SK-N-SH (cell line): ENCODE measurements at regions not wholly inside any gene's neighbourhood (a gene's known extent, or its start where the extent isn't known, plus 50 kb on each side); places are given as distances from the start of the nearest gene placed in this dataset.

Source experiments
- CTCF ChIA-PET: fragments of 300-600, 350-600 bp; formaldehyde crosslinking; extraction: SDS; loops from one replicate; lab custom pipeline; 2021; lab: Yijun Ruan, JAX
- POLR2A ChIA-PET: fragments of 350-600 bp; sonication (Branson Sonifier 250); formaldehyde crosslinking; extraction: SDS; loops from one replicate; lab custom pipeline; 2020; ENCODE audit warnings: antibody characterized with exemption, inconsistent platforms; lab: Yijun Ruan, JAX
- DNase-seq: peaks from one replicate; pipeline ENCODE4 v3.0.0; 2012
- H2AFZ ChIP-seq: fragments of 200-600 bp; sonication (generic); 2 replicates; pipeline ENCODE4 v1.8.1; 2016; ENCODE audit warnings: antibody characterized with exemption, mild to moderate bottlenecking, low read depth
- H3F3A ChIP-seq: fragments of 200-600 bp; sonication (generic); replicated peaks from 2 replicates; pipeline ENCODE3; 2016; ENCODE audit warnings: antibody characterized with exemption, mild to moderate bottlenecking; ENCODE audit not compliant: insufficient read depth
- H3K27ac ChIP-seq, 2 experiments: fragments of 200-500 bp in 1 of 2; fragments of 200-600 bp in 1 of 2; sonication (Bioruptor generic) in 1 of 2; sonication (generic), shearing (Covaris generic) in 1 of 2; 2 replicates each; pipeline versions ENCODE4 v1.5.1 to v1.6.1; 2014 to 2016; ENCODE audit warnings: low read depth in 2 of 2, inconsistent platforms in 1 of 2, low read length in 1 of 2, mild to moderate bottlenecking in 1 of 2, mixed read lengths in 1 of 2
- H3K27me3 ChIP-seq: fragments of 200-600 bp; sonication (generic), shearing (Covaris generic); 2 replicates; pipeline ENCODE4 v1.6.1; 2016; ENCODE audit warnings: mixed run types; ENCODE audit not compliant: insufficient read depth
- H3K36me3 ChIP-seq, 2 experiments: fragments of 200-500 bp in 1 of 2; fragments of 200-600 bp in 1 of 2; sonication (Bioruptor generic) in 1 of 2; sonication (generic) in 1 of 2; replicated peaks in 1 of 2; 2 replicates each; pipeline versions ENCODE3 to v1.5.1; 2014 to 2016; ENCODE audit warnings: low read length in 1 of 2, mild to moderate bottlenecking in 1 of 2; ENCODE audit not compliant: insufficient read depth in 2 of 2, control insufficient read depth in 1 of 2
- H3K4me1 ChIP-seq, 2 experiments: fragments of 200-500 bp in 1 of 2; fragments of 200-600 bp in 1 of 2; sonication (Bioruptor generic) in 1 of 2; sonication (generic), shearing (Covaris generic) in 1 of 2; 2 replicates each; pipeline versions ENCODE4 v1.5.1 to v1.6.1; 2014 to 2016; ENCODE audit warnings: low read depth in 1 of 2, low read length in 1 of 2, mixed run types in 1 of 2; ENCODE audit not compliant: insufficient read depth in 2 of 2, control insufficient read depth in 1 of 2
- H3K4me2 ChIP-seq: fragments of 200-600 bp; sonication (generic), shearing (Covaris generic); 2 replicates; pipeline ENCODE4 v1.6.1; 2017; ENCODE audit warnings: mixed run types
- H3K4me3 ChIP-seq, 2 experiments: fragments of 200-500 bp in 1 of 2; fragments of 200-600 bp in 1 of 2; sonication (Bioruptor generic) in 1 of 2; sonication (generic), shearing (Covaris generic) in 1 of 2; 2 replicates each; pipeline versions ENCODE4 v1.5.1 to v1.8.1; 2014 to 2016; ENCODE audit warnings: low read depth in 2 of 2, inconsistent platforms in 1 of 2, low read length in 1 of 2, mild to moderate bottlenecking in 1 of 2, mixed read lengths in 1 of 2, moderate library complexity in 1 of 2
- H3K79me2 ChIP-seq: fragments of 200-600 bp; sonication (generic); 2 replicates; pipeline ENCODE4 v1.8.1; 2017; ENCODE audit warnings: mild to moderate bottlenecking; ENCODE audit not compliant: insufficient read depth
- H3K9ac ChIP-seq: fragments of 200-600 bp; sonication (generic); 2 replicates; pipeline ENCODE4 v1.6.1; 2017; ENCODE audit warnings: mixed run types
- H3K9me2 ChIP-seq: fragments of 200-600 bp; sonication (generic); 2 replicates; pipeline ENCODE4 v1.6.1; 2017; ENCODE audit warnings: mixed run types
- H3K9me3 ChIP-seq: fragments of 200-600 bp; sonication (generic); 2 replicates; pipeline ENCODE4 v1.6.1; 2017; ENCODE audit warnings: mixed run types, mild to moderate bottlenecking, moderate library complexity
- H4K20me1 ChIP-seq: fragments of 200-600 bp; sonication (generic); 2 replicates; pipeline ENCODE4 v1.6.1; 2017; ENCODE audit warnings: mild to moderate bottlenecking, mixed run types; ENCODE audit not compliant: insufficient read depth
- EP300 ChIP-seq, 2 experiments: IDR thresholded peaks; 2 replicates each; pipeline versions ENCODE4 v1.4.0 to v1.6.1; 2012; ENCODE audit warnings: borderline replicate concordance in 1 of 2, low read depth in 1 of 2, low read length in 1 of 2
- EZH2phosphoT487 ChIP-seq: fragments of 200-600 bp; sonication (generic); IDR thresholded peaks from 2 replicates; pipeline ENCODE4 v1.6.1; 2017; ENCODE audit warnings: low read depth, mixed run types, mild to moderate bottlenecking, antibody characterized with exemption, moderate library complexity, borderline replicate concordance
- FOXJ3 ChIP-seq: sonication (generic); formaldehyde crosslinking; IDR thresholded peaks from 2 replicates; pipeline ENCODE4 v1.5.1; 2020; ENCODE audit warnings: mild to moderate bottlenecking, missing genetic modification reagents
- FOXM1 ChIP-seq: IDR thresholded peaks from 2 replicates; pipeline ENCODE4 v1.4.0; 2012; ENCODE audit warnings: low read depth, mild to moderate bottlenecking
- GABPA ChIP-seq: IDR thresholded peaks from 2 replicates; pipeline ENCODE4 v1.4.0; 2012; ENCODE audit warnings: low read depth, mild to moderate bottlenecking
- GATA2 ChIP-seq: sonication (generic); formaldehyde crosslinking; IDR thresholded peaks from 2 replicates; pipeline ENCODE4 v1.5.0; 2020; ENCODE audit warnings: mild to moderate bottlenecking, missing genetic modification reagents
- JUND ChIP-seq: IDR thresholded peaks from 2 replicates; pipeline ENCODE4 v1.4.0; 2012
- MEF2A ChIP-seq: IDR thresholded peaks from 2 replicates; pipeline ENCODE4 v1.4.0; 2012; ENCODE audit warnings: low read depth, borderline replicate concordance
- MXI1 ChIP-seq: IDR thresholded peaks from 2 replicates; pipeline ENCODE4 v1.6.1; 2012; ENCODE audit warnings: mild to moderate bottlenecking, low read depth, low read length, improper control_type of control experiment
- NFIC ChIP-seq: IDR thresholded peaks from 2 replicates; pipeline ENCODE4 v1.4.0; 2012; ENCODE audit warnings: borderline replicate concordance
- RFX5 ChIP-seq: IDR thresholded peaks from 2 replicates; pipeline ENCODE4 v1.6.1; 2012; ENCODE audit warnings: mild to moderate bottlenecking, improper control_type of control experiment, low read length
- RXRA ChIP-seq: IDR thresholded peaks from 2 replicates; pipeline ENCODE4 v1.4.0; 2012; ENCODE audit warnings: low read depth, mild to moderate bottlenecking, borderline replicate concordance
- TAF1 ChIP-seq: IDR thresholded peaks from 2 replicates; pipeline ENCODE4 v1.6.1; 2012; ENCODE audit warnings: low read depth, mild to moderate bottlenecking, low read length, moderate library complexity, borderline replicate concordance
- WGBS: methylation state at CpG from one replicate; pipeline ENCODE4 v1.1.6; 2017; ENCODE audit warnings: low lambda C conversion rate; 5-methylcytosine and 5-hydroxymethylcytosine counted together
- TF ChIP-seq, protein P1 (sequence below): fragments of 200-600 bp; sonication (generic); IDR thresholded peaks from 2 replicates; pipeline ENCODE4 v1.6.1; 2017; ENCODE audit warnings: antibody characterized with exemption, mild to moderate bottlenecking, moderate library complexity
- TF ChIP-seq, protein P2 (sequence below): fragments of 150-350 bp; IDR thresholded peaks from 2 replicates; pipeline ENCODE4 v1.6.1; 2017; ENCODE audit warnings: antibody characterized with exemption, low read length, low read depth, borderline replicate concordance
- TF ChIP-seq, protein P3 (sequence below): IDR thresholded peaks from 2 replicates; pipeline ENCODE4 v1.4.0; 2012; ENCODE audit warnings: low read depth, borderline replicate concordance
- TF ChIP-seq, protein P4 (sequence below): IDR thresholded peaks from 2 replicates; pipeline ENCODE4; 2012

DNA sequence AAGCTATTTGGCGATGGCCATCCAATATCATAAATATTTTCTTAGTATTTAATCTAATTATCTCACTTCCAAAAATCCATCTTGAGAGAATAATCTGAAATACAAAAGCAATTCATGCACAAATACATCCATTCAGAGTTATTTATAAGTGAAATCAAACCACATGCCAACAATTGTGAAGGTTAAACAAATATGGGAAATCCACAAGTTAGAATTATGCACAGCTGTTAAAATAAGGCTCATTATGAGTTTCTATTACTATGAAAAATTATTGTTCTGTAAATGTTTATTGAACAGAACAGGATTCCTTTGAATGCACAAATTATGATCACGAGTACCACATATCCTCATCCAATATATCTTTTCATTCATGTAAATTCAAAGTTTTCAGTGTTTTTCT is 267.7 kb downstream of the PLOD2 start:
- CTCF ChIA-PET, result no interaction called here
- Histone ChIP-seq H3K36me3 (no peaks in the 10 kb centered on the region), H3K9me2 (no peaks in the 10 kb centered on the region), H3K9ac (no peak overlapping the region), H3K79me2 (no peaks in the 10 kb centered on the region), H3K9me3 (no peaks in the 10 kb centered on the region), H3K4me1 (peaks cover 0 to 4% of the 10 kb centered on the region in 2 experiments; a peak in 1 of 4 replicates), H3K4me3 (no peak overlapping the region), H4K20me1 (no peaks in the 10 kb centered on the region), H2AFZ (no peak overlapping the region), H3K4me2 (no peak overlapping the region), H3F3A (no peaks in the 10 kb centered on the region), H3K27me3 (peaks cover 4% of the 10 kb centered on the region; the same call in 1 of the 2 replicates), H3K27ac (no peak overlapping the region)
- TF ChIP-seq FOXM1 (no peak), NFIC (no peak), MEF2A (no peak), GATA2 (no peak), JUND (no peak), MXI1 (no peak), RXRA (no peak), GABPA (no peak), FOXJ3 (CRISPR knock-in tag) (no peak), TAF1 (no peak), RFX5 (no peak), EZH2phosphoT487 (no peak), EP300 (IDR thresholded peaks at IDR 0.05; ENCODE audit: borderline replicate concordance in 1 of 2, low read depth in 1 of 2, low read length in 1 of 2) (no peak)
- TF ChIP-seq, protein P1, sequence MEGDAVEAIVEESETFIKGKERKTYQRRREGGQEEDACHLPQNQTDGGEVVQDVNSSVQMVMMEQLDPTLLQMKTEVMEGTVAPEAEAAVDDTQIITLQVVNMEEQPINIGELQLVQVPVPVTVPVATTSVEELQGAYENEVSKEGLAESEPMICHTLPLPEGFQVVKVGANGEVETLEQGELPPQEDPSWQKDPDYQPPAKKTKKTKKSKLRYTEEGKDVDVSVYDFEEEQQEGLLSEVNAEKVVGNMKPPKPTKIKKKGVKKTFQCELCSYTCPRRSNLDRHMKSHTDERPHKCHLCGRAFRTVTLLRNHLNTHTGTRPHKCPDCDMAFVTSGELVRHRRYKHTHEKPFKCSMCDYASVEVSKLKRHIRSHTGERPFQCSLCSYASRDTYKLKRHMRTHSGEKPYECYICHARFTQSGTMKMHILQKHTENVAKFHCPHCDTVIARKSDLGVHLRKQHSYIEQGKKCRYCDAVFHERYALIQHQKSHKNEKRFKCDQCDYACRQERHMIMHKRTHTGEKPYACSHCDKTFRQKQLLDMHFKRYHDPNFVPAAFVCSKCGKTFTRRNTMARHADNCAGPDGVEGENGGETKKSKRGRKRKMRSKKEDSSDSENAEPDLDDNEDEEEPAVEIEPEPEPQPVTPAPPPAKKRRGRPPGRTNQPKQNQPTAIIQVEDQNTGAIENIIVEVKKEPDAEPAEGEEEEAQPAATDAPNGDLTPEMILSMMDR, result no peak
- TF ChIP-seq, protein P2, sequence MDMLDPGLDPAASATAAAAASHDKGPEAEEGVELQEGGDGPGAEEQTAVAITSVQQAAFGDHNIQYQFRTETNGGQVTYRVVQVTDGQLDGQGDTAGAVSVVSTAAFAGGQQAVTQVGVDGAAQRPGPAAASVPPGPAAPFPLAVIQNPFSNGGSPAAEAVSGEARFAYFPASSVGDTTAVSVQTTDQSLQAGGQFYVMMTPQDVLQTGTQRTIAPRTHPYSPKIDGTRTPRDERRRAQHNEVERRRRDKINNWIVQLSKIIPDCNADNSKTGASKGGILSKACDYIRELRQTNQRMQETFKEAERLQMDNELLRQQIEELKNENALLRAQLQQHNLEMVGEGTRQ, result no peak
- TF ChIP-seq, protein P3, sequence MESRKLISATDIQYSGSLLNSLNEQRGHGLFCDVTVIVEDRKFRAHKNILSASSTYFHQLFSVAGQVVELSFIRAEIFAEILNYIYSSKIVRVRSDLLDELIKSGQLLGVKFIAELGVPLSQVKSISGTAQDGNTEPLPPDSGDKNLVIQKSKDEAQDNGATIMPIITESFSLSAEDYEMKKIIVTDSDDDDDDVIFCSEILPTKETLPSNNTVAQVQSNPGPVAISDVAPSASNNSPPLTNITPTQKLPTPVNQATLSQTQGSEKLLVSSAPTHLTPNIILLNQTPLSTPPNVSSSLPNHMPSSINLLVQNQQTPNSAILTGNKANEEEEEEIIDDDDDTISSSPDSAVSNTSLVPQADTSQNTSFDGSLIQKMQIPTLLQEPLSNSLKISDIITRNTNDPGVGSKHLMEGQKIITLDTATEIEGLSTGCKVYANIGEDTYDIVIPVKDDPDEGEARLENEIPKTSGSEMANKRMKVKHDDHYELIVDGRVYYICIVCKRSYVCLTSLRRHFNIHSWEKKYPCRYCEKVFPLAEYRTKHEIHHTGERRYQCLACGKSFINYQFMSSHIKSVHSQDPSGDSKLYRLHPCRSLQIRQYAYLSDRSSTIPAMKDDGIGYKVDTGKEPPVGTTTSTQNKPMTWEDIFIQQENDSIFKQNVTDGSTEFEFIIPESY, result no peak
- TF ChIP-seq, protein P4, sequence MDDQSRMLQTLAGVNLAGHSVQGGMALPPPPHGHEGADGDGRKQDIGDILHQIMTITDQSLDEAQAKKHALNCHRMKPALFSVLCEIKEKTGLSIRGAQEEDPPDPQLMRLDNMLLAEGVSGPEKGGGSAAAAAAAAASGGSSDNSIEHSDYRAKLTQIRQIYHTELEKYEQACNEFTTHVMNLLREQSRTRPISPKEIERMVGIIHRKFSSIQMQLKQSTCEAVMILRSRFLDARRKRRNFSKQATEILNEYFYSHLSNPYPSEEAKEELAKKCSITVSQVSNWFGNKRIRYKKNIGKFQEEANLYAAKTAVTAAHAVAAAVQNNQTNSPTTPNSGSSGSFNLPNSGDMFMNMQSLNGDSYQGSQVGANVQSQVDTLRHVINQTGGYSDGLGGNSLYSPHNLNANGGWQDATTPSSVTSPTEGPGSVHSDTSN, result no peak
- no peak for DNase-seq
- WGBS, result 14% methylated on average over 2 of the region's 2 CpGs
- POLR2A ChIA-PET, result no interaction called here
